H1 (cell line): ENCODE measurements at regions not wholly inside any gene's neighbourhood (a gene's known extent, or its start where the extent isn't known, plus 50 kb on each side); places are given as distances from the start of the nearest gene placed in this dataset.

ENCODE experiments used
- BRCA1 ChIP-seq: IDR thresholded peaks from 2 replicates; pipeline ENCODE4 v1.6.1; 2012; ENCODE audit warnings: low read depth, low read length, improper control_type of control experiment
- CBX8 ChIP-seq: fragments of 300-800, 300-1000 bp; sonication (generic); IDR thresholded peaks from 2 replicates; pipeline ENCODE4 v1.7.1; 2016; ENCODE audit warnings: low read depth, low read length, borderline replicate concordance
- CEBPB ChIP-seq: IDR thresholded peaks from 2 replicates; pipeline ENCODE4 v1.6.1; 2012; ENCODE audit warnings: low read depth, low read length
- CHD2 ChIP-seq: IDR thresholded peaks from 2 replicates; pipeline ENCODE4 v1.6.1; 2012; ENCODE audit warnings: low read length, improper control_type of control experiment
- CTBP2 ChIP-seq: IDR thresholded peaks from 2 replicates; pipeline ENCODE4 v1.7.0; 2011; ENCODE audit warnings: borderline replicate concordance, mild to moderate bottlenecking, moderate library complexity, mixed read lengths, low read length; ENCODE audit not compliant: insufficient read depth, insufficient read length
- JUN ChIP-seq: IDR thresholded peaks from 2 replicates; pipeline ENCODE4 v1.6.1; 2011; ENCODE audit warnings: low read depth, mild to moderate bottlenecking, improper control_type of control experiment, low read length
- MAFK ChIP-seq: IDR thresholded peaks from 2 replicates; pipeline ENCODE4 v1.6.1; 2012; ENCODE audit warnings: low read depth, mild to moderate bottlenecking, improper control_type of control experiment, low read length
- NRF1 ChIP-seq: IDR thresholded peaks from 2 replicates; pipeline ENCODE4 v1.6.1; 2011; ENCODE audit warnings: mild to moderate bottlenecking, low read depth, low read length, improper control_type of control experiment
- RAD21 ChIP-seq, 2 experiments: IDR thresholded peaks in 1 of 2; conservative IDR thresholded peaks in 1 of 2; 2 replicates each; pipeline ENCODE4 v1.6.1; 2011; ENCODE audit warnings: low read depth in 2 of 2, low read length in 2 of 2, improper control_type of control experiment in 1 of 2, inconsistent platforms in 1 of 2, mild to moderate bottlenecking in 1 of 2, moderate library complexity in 1 of 2
- SAP30 ChIP-seq: fragments of 300-600 bp; sonication (generic); IDR thresholded peaks from 2 replicates; pipeline ENCODE4 v1.7.1; 2012; ENCODE audit warnings: low read length, moderate library complexity, mild to moderate bottlenecking, inconsistent platforms; ENCODE audit not compliant: insufficient read depth, insufficient replicate concordance
- SP4 ChIP-seq: IDR thresholded peaks from 2 replicates; pipeline ENCODE4 v1.6.1; 2012; ENCODE audit warnings: low read length, inconsistent platforms
- TEAD4 ChIP-seq: IDR thresholded peaks from 2 replicates; pipeline ENCODE4 v1.6.1; 2012; ENCODE audit warnings: low read depth, low read length, inconsistent platforms, mixed read lengths
- TF ChIP-seq, protein P1 (sequence below), 3 experiments: IDR thresholded peaks; 1 replicate in 2 of 3; 2 replicates in 1 of 3; pipeline versions ENCODE4 v1.5.1 to v1.6.1; 2011; ENCODE audit warnings: low read length in 3 of 3, mild to moderate bottlenecking in 3 of 3, inconsistent platforms in 2 of 3, low read depth in 1 of 3, moderate library complexity in 1 of 3; ENCODE audit not compliant: insufficient read depth in 1 of 3; ENCODE audit errors: control extremely low read depth in 1 of 3

DNA sequence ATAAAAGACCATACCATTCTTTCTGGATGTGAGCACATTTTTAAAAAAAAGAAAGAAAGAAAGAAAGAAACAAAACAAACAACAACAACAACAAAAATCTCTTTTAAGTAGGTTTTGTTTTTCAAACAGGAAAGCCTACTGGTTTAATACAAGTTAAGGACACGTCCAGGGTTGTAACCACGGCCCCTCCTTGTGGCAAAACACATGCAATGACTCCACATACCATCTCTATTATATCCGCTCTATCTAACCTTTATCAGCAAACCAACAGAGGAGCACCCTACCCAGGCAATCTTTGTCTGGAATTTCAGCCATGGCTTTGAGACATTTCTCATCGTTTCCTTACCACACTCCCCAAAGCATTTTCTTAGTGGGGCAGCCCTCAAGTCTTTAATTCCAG, 360.5 kb upstream of the TMPO start (continued):
- TF ChIP-seq CTBP2 (no peak), SAP30 (no peak), MAFK (no peak), SP4 (no peak), RAD21 (IDR thresholded peaks at IDR 0.05 in 1 of 2, conservative IDR thresholded peaks at IDR 0.05 in 1 of 2; ENCODE audit: low read depth in 2 of 2, low read length in 2 of 2) (peak; percentile 85 to 87), CHD2 (no peak), CBX8 (no peak), JUN (no peak), TEAD4 (0 out of 2 replicates have a peak, but pooled peaks have one; percentile 8), NRF1 (no peak), BRCA1 (no peak), CEBPB (no peak)
- TF ChIP-seq, protein P1, sequence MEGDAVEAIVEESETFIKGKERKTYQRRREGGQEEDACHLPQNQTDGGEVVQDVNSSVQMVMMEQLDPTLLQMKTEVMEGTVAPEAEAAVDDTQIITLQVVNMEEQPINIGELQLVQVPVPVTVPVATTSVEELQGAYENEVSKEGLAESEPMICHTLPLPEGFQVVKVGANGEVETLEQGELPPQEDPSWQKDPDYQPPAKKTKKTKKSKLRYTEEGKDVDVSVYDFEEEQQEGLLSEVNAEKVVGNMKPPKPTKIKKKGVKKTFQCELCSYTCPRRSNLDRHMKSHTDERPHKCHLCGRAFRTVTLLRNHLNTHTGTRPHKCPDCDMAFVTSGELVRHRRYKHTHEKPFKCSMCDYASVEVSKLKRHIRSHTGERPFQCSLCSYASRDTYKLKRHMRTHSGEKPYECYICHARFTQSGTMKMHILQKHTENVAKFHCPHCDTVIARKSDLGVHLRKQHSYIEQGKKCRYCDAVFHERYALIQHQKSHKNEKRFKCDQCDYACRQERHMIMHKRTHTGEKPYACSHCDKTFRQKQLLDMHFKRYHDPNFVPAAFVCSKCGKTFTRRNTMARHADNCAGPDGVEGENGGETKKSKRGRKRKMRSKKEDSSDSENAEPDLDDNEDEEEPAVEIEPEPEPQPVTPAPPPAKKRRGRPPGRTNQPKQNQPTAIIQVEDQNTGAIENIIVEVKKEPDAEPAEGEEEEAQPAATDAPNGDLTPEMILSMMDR (IDR thresholded peaks at IDR 0.05; ENCODE audit: control extremely low read depth in 1 of 3, insufficient read depth in 1 of 3, low read depth in 1 of 3, low read length in 3 of 3), result peak; percentile 7 to 74 (median 68)
